HG03442 (cell line): ENCODE measurements at regions not wholly inside any gene's neighbourhood (a gene's known extent, or its start where the extent isn't known, plus 50 kb on each side); places are given as distances from the start of the nearest gene placed in this dataset.

Experiments
- ATAC-seq: cut with Tn5 transposase; IDR thresholded peaks from one replicate; pipeline ENCODE4 v1.9.1; 2021; ENCODE audit warnings: mild to moderate bottlenecking, moderate library complexity; ENCODE audit not compliant: unreplicated experiment

DNA sequence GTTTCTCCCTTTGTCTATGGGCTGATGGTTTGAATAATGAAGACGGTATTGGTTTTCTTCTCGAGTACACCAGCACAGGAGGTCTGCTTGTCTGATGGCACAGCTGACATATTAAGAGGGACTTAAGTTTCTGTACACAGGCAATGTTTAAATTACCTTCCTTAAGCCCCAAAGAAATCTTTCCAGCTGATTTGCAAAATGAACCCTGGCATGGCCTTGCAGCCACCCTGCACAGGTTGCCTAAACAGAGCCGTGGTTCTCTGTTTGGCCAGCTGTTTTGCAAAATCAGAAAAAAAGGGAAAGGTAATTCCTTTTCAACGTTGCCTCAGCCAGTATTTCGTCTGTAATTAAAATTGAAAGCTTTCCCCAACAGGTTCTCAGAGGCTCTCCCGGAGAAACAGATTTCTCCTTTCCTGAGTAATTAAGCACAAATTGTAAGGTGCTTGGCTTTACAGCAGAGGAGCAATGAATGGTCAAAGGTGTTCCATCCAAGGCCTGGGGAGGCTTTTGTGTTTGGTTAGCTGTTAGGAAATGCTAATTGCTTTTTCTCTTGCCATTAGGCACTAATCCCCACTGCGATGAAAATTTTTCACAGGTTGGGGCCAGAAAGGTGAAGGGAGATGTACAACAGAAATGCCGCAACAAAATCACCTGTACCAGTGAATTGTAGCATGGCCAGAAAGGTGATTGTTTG is 138.9 kb downstream of the RASEF start:
- no peak for ATAC-seq
